CD4-positive, CD25-positive, alpha-beta regulatory T cell (primary cell): ENCODE measurements at regions not wholly inside any gene's neighbourhood (a gene's known extent, or its start where the extent isn't known, plus 50 kb on each side); places are given as distances from the start of the nearest gene placed in this dataset.

Experiments
- ATAC-seq, 2 donors: fragments of 150-1000 bp; cut with Tn5 transposase; one replicate each; pipeline ENCODE4 v1.10.0; 2021; ENCODE audit warnings: low read depth in 2 of 2, moderate number of reproducible peaks in 2 of 2, moderate library complexity in 1 of 2
- DNase-seq, 3 donors: peaks; one replicate each; pipeline versions ENCODE4 v3.0.0 to v3.0.0-alpha.2; 2012 to 2022; ENCODE audit warnings: mixed read lengths in 1 of 3
- H3K27ac ChIP-seq: one replicate; pipeline ENCODE4 v1.7.0; 2013; ENCODE audit warnings: mild to moderate bottlenecking, low read length; ENCODE audit not compliant: insufficient read depth, poor library complexity, severe bottlenecking
- H3K27me3 ChIP-seq: one replicate; pipeline ENCODE4 v1.7.0; 2013; ENCODE audit warnings: low read length; ENCODE audit not compliant: control insufficient read depth, insufficient read depth
- H3K36me3 ChIP-seq: one replicate; pipeline ENCODE4 v1.7.0; 2013; ENCODE audit warnings: mild to moderate bottlenecking, low read length, moderate library complexity; ENCODE audit not compliant: control insufficient read depth, insufficient read depth
- H3K4me1 ChIP-seq: 2 replicates; pipeline ENCODE4 v1.7.0; 2013; ENCODE audit warnings: mild to moderate bottlenecking, low read length; ENCODE audit not compliant: insufficient read depth, control insufficient read depth, poor library complexity, severe bottlenecking
- H3K4me3 ChIP-seq: one replicate; pipeline ENCODE4 v1.7.0; 2013; ENCODE audit warnings: low read depth, mild to moderate bottlenecking, low read length, moderate library complexity
- H3K9me3 ChIP-seq, 2 experiments: 1 replicate in 1 of 2; 2 replicates in 1 of 2; pipeline ENCODE4 v1.7.0; 2013; ENCODE audit warnings: low read length in 2 of 2, mild to moderate bottlenecking in 1 of 2, moderate library complexity in 1 of 2; ENCODE audit not compliant: control insufficient read depth in 2 of 2
- H3K27ac Mint-ChIP-seq, 3 donors: one replicate each; pipeline ENCODE4 v1.8.0; 2020 to 2022; ENCODE audit warnings: mild to moderate bottlenecking in 3 of 3, mixed read lengths in 3 of 3, moderate library complexity in 2 of 3
- H3K27me3 Mint-ChIP-seq: one replicate; pipeline ENCODE4 v1.8.0; 2022; ENCODE audit warnings: mild to moderate bottlenecking, mixed read lengths
- H3K36me3 Mint-ChIP-seq: one replicate; pipeline ENCODE4 v1.8.0; 2020; ENCODE audit warnings: mixed read lengths
- H3K4me1 Mint-ChIP-seq, 4 donors: one replicate each; pipeline ENCODE4 v1.8.0; 2020 to 2022; ENCODE audit warnings: mixed read lengths in 4 of 4, mild to moderate bottlenecking in 1 of 4
- H3K4me3 Mint-ChIP-seq, 4 donors: one replicate each; pipeline ENCODE4 v1.8.0; 2020 to 2022; ENCODE audit warnings: mild to moderate bottlenecking in 4 of 4, mixed read lengths in 4 of 4, moderate library complexity in 3 of 4
- H3K9me3 Mint-ChIP-seq, 7 donors: one replicate each; pipeline ENCODE4 v1.8.0; 2020 to 2022; ENCODE audit warnings: mixed read lengths in 7 of 7, mild to moderate bottlenecking in 3 of 7, moderate library complexity in 2 of 7

DNA sequence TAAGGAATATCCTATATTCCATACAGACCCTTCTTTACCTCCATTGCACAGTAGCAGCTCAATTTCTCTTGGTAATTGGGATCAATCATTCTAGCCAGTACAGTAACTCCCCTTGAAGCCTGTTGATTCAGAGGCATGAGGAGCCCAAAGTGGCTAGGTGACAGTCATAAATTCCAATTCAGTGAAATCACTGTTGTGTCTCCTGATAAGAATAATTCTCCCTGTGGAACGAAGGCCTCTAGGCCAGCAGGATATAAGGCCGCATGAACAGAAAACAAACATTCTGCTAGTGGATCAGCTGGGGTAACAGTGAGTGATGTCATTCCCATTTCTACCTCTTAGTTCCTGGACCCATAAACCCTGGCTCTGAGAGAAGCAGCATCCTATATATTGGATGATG is 696.3 kb downstream of the NR2F2 start:
- H3K27ac ChIP-seq = no peak overlapping the region
- H3K36me3 Mint-ChIP-seq = no peaks in the 10 kb centered on the region
- H3K36me3 ChIP-seq = no peaks in the 10 kb centered on the region
- no peaks in the 10 kb centered on the region for H3K4me1 ChIP-seq
- H3K4me3 ChIP-seq = no peak overlapping the region
- H3K4me1 Mint-ChIP-seq = no peaks in the 10 kb centered on the region
- peaks cover 3 to 27% (median 10%) of the 10 kb centered on the region in 7 donors for H3K9me3 Mint-ChIP-seq
- no peak for DNase-seq
- H3K9me3 ChIP-seq = peaks cover 6 to 10% of the 10 kb centered on the region in 2 experiments
- no peak overlapping the region for H3K27ac Mint-ChIP-seq
- no peak overlapping the region for H3K4me3 Mint-ChIP-seq
- no peak for ATAC-seq
- no peaks in the 10 kb centered on the region for H3K27me3 ChIP-seq
- no peaks in the 10 kb centered on the region for H3K27me3 Mint-ChIP-seq

DNA sequence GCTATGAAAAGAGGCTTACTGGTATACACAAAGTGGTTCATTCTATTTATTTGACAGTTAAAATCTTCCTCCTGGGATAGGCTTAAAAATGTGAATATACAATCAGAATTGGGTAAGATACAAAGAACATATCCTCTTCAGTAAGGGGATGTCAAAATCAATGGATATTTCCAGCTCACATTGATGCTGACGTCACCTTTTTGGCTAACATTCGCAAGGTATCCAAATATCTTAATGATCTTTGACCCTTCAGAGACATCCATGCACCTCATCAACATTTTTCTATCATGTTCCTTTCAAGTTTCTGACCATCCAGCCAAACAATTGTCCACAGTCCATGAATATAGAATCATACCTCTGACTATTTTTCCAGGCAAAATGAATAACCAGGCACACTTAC is 697.3 kb downstream of the NR2F2 start:
- Histone ChIP-seq H3K9me3 (peaks cover 6 to 10% of the 10 kb centered on the region in 2 experiments), H3K27me3 (no peaks in the 10 kb centered on the region), H3K27ac (no peak overlapping the region), H3K4me3 (no peak overlapping the region), H3K4me1 (no peaks in the 10 kb centered on the region), H3K36me3 (no peaks in the 10 kb centered on the region)
- Mint-ChIP-seq H3K27ac (no peak overlapping the region), H3K4me3 (no peak overlapping the region), H3K9me3 (peaks cover 6 to 30% (median 10%) of the 10 kb centered on the region in 7 donors), H3K27me3 (no peaks in the 10 kb centered on the region), H3K4me1 (no peaks in the 10 kb centered on the region), H3K36me3 (no peaks in the 10 kb centered on the region)
- DNase-seq = no peak
- ATAC-seq = no peak

DNA sequence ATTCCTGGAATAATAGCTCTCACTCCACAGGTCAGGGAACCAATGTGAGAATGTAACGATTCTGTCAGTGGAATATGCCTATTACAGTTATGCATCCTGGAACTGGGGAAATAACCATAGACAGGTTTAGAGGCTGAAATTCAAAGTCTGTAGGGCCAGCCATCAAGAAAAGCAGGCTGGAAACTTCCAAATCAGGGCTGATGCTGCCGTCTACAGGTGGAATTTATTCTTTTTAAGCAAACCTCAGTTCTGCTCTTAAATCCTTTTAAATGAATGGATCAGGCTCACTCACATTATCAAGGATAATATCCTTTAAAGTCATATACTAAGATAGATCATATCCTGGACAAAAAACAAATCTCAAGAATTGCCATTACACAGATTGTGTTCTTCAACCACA is 699.8 kb downstream of the NR2F2 start:
- no peaks in the 10 kb centered on the region for H3K36me3 ChIP-seq
- no peaks in the 10 kb centered on the region for H3K27me3 Mint-ChIP-seq
- H3K4me1 Mint-ChIP-seq = no peaks in the 10 kb centered on the region
- no peak for ATAC-seq
- H3K27ac ChIP-seq = no peak overlapping the region
- no peaks in the 10 kb centered on the region for H3K36me3 Mint-ChIP-seq
- no peak overlapping the region for H3K27ac Mint-ChIP-seq
- no peaks in the 10 kb centered on the region for H3K4me1 ChIP-seq
- DNase-seq = no peak
- H3K4me3 ChIP-seq = no peak overlapping the region
- peaks cover 6 to 10% of the 10 kb centered on the region in 2 experiments for H3K9me3 ChIP-seq
- no peaks in the 10 kb centered on the region for H3K27me3 ChIP-seq
- H3K9me3 Mint-ChIP-seq = peaks cover 2 to 28% (median 12%) of the 10 kb centered on the region in 7 donors
- no peak overlapping the region for H3K4me3 Mint-ChIP-seq

DNA sequence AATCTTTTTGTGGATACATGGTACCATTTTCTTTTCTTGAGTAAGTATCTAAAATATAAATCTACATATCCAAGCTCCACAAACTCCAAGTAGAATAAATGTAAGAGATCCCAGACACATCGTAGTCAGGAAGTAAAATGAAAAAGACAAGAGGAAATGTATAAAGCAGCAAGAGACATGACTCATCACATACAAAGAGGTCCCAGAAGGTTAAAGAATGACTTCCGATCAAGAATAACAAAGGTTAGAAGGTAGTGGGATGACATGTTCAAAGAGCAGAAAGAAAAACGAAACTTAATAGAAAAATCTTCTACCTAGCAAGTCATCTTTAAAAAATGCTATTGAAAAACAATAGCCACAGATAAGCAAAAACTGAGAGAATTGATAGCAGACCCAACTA is 705.8 kb downstream of the NR2F2 start:
- Histone ChIP-seq H3K9me3 (no peaks in the 10 kb centered on the region), H3K27me3 (no peaks in the 10 kb centered on the region), H3K4me1 (no peaks in the 10 kb centered on the region), H3K27ac (no peak overlapping the region), H3K36me3 (no peaks in the 10 kb centered on the region), H3K4me3 (no peak overlapping the region)
- no peaks in the 10 kb centered on the region for H3K36me3 Mint-ChIP-seq
- ATAC-seq = no peak
- no peak for DNase-seq
- H3K27me3 Mint-ChIP-seq = no peaks in the 10 kb centered on the region
- H3K27ac Mint-ChIP-seq = no peak overlapping the region
- H3K4me1 Mint-ChIP-seq = no peaks in the 10 kb centered on the region
- no peak overlapping the region for H3K4me3 Mint-ChIP-seq
- H3K9me3 Mint-ChIP-seq = peaks cover 0 to 22% (median 10%) of the 10 kb centered on the region in 7 donors

DNA sequence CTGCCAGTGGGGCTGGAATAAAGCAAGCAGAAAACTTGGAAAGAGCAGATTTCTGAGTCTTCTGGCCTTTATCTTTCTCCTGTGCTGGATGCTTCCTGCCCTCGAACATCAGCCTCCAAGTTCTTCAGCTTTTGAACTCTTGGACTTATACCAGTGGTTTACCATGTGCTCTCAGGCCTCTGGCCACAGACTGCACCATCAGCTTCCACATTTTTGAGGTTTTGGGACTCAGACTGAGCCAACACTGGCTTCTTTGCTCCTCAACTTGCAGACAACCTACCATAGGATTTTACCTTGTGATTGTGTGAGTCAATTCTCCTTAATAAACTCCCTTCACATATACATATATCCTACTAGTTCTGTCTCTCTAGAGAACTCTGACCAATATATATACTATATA is 706.6 kb downstream of the NR2F2 start:
- Histone ChIP-seq H3K36me3 (no peaks in the 10 kb centered on the region), H3K27me3 (no peaks in the 10 kb centered on the region), H3K4me3 (no peak overlapping the region), H3K9me3 (no peaks in the 10 kb centered on the region), H3K4me1 (no peaks in the 10 kb centered on the region), H3K27ac (no peak overlapping the region)
- H3K4me1 Mint-ChIP-seq = no peaks in the 10 kb centered on the region
- peaks cover 0 to 14% (median 8%) of the 10 kb centered on the region in 7 donors for H3K9me3 Mint-ChIP-seq
- ATAC-seq (no peak), DNase-seq (no peak)
- no peaks in the 10 kb centered on the region for H3K36me3 Mint-ChIP-seq
- H3K27ac Mint-ChIP-seq = no peak overlapping the region
- H3K27me3 Mint-ChIP-seq = no peaks in the 10 kb centered on the region
- no peak overlapping the region for H3K4me3 Mint-ChIP-seq

DNA sequence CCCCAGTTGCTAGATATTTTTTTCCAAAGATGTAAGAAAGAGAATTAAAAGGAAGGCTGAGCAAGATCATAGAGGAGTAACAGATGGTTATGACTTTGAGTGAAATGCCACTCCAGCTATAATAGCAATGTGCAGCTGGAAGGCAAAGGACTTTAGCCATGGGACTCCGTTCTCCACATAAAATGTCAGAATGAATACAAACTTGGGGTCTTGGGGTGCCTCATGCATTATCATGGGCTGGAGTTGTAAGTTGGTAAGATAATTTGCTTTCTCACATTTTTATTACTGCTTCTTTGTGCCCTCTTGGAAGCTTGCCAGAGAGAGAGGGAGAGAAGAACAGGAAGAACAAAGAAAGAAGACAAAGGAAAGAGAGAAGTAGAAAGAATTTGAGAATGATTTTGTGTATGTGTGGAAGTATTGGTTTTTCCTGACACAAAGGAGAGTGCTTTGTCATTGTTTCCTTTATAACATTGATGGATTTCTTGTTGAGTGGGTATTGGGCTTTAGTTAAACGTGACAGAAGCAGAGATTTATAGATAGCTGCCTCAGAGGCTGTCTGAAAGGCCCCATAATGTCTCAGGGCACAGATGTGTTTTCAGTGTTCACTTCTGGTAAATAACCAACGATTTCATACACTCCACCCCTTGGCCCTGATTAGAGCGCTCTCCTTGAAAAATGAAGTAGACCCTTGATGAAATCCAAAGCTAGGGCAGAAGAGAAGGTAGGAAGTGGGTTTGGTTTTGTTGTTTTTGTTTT is 715.3 kb downstream of the NR2F2 start:
- ATAC-seq (no peak), DNase-seq (no peak)
- Histone ChIP-seq H3K27me3 (no peaks in the 10 kb centered on the region), H3K36me3 (no peaks in the 10 kb centered on the region), H3K9me3 (peaks cover 1 to 4% of the 10 kb centered on the region in 2 experiments), H3K4me3 (no peak overlapping the region), H3K27ac (no peak overlapping the region), H3K4me1 (no peaks in the 10 kb centered on the region)
- H3K27ac Mint-ChIP-seq = no peak overlapping the region
- peaks cover 2 to 11% (median 5%) of the 10 kb centered on the region in 7 donors for H3K9me3 Mint-ChIP-seq
- no peak overlapping the region for H3K4me3 Mint-ChIP-seq
- H3K36me3 Mint-ChIP-seq = no peaks in the 10 kb centered on the region
- no peaks in the 10 kb centered on the region for H3K4me1 Mint-ChIP-seq
- no peaks in the 10 kb centered on the region for H3K27me3 Mint-ChIP-seq

DNA sequence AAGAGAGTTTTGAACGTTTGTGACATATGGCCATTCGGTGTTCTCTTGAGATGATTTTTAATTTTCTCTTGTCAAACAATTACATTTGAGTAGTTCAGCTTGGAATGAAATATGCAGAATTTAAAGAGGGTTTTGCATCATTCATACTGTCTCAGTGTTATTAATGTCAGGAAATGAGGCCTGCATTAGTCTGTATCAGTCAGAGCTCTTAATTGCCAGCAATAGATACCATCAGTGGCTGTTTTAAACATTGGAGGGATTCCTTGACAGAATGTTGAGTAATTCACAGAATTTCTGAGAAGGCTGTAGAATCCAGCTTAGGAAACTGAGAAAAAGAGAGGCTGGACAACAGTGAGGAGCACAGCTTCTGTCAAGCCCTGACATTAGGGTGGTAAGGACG is 722.0 kb downstream of the NR2F2 start:
- Mint-ChIP-seq H3K4me1 (no peaks in the 10 kb centered on the region), H3K9me3 (peaks cover 3 to 8% (median 5%) of the 10 kb centered on the region in 7 donors), H3K27ac (no peak overlapping the region), H3K27me3 (no peaks in the 10 kb centered on the region), H3K36me3 (no peaks in the 10 kb centered on the region), H3K4me3 (no peak overlapping the region)
- ATAC-seq = no peak
- no peaks in the 10 kb centered on the region for H3K27me3 ChIP-seq
- no peak for DNase-seq
- peaks cover 1 to 4% of the 10 kb centered on the region in 2 experiments for H3K9me3 ChIP-seq
- no peaks in the 10 kb centered on the region for H3K36me3 ChIP-seq
- no peak overlapping the region for H3K4me3 ChIP-seq
- no peaks in the 10 kb centered on the region for H3K4me1 ChIP-seq
- H3K27ac ChIP-seq = no peak overlapping the region

DNA sequence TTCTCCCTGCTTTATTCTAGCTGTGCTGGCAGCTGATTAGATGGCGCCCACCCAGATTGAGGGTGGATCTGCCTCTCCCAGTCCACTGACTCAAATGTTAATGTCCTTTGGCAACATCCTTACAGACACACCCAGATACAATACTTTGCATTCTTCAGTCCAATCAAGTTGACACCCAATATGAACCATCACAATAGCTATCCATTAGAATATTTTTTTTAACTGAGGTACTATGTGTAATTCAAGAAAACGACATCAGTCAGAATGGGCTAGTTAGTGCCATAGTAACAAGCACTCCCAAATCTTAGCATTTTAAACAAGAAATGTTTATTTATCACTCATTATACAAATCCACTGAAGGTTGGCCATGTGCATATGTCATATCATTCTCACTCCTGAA is 723.1 kb downstream of the NR2F2 start:
- H3K4me3 ChIP-seq = no peak overlapping the region
- DNase-seq (no peak), ATAC-seq (no peak)
- H3K27me3 Mint-ChIP-seq = no peaks in the 10 kb centered on the region
- no peak overlapping the region for H3K27ac Mint-ChIP-seq
- no peaks in the 10 kb centered on the region for H3K4me1 Mint-ChIP-seq
- peaks cover 3 to 8% (median 5%) of the 10 kb centered on the region in 7 donors for H3K9me3 Mint-ChIP-seq
- H3K9me3 ChIP-seq = peaks cover 1 to 4% of the 10 kb centered on the region in 2 experiments
- no peaks in the 10 kb centered on the region for H3K36me3 Mint-ChIP-seq
- no peak overlapping the region for H3K27ac ChIP-seq
- H3K36me3 ChIP-seq = no peaks in the 10 kb centered on the region
- H3K4me3 Mint-ChIP-seq = no peak overlapping the region
- H3K4me1 ChIP-seq = no peaks in the 10 kb centered on the region
- H3K27me3 ChIP-seq = no peaks in the 10 kb centered on the region
